GM21515 (cell line): ENCODE measurements at regions not wholly inside any gene's neighbourhood (a gene's known extent, or its start where the extent isn't known, plus 50 kb on each side); places are given as distances from the start of the nearest gene placed in this dataset.
"Not testable (repeated sequence)": the region's sequence is repeated elsewhere in the genome, so short reads cannot be mapped to it uniquely, and the experiment has no call there.

Source experiments
- ATAC-seq: cut with Tn5 transposase; IDR thresholded peaks from one replicate; pipeline ENCODE4 v1.9.1; 2021; ENCODE audit not compliant: unreplicated experiment

DNA sequence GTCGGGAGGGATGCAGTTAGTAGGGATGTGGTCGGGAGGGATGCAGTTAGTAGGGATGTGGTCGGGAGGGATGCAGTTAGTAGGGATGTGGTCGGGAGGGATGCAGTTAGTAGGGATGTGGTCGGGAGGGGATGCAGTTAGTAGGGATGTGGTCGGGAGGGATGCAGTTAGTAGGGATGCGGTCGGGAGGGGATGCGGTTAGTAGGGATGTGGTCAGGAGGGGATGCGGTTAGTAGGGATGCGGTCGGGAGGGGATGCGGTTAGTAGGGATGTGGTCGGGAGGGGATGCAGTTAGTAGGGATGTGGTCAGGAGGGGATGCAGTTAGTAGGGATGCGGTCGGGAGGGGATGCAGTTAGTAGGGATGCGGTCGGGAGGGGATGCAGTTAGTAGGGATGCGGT, 96.2 kb downstream of the BDH1 start:
- ATAC-seq, result not testable (repeated sequence)

DNA sequence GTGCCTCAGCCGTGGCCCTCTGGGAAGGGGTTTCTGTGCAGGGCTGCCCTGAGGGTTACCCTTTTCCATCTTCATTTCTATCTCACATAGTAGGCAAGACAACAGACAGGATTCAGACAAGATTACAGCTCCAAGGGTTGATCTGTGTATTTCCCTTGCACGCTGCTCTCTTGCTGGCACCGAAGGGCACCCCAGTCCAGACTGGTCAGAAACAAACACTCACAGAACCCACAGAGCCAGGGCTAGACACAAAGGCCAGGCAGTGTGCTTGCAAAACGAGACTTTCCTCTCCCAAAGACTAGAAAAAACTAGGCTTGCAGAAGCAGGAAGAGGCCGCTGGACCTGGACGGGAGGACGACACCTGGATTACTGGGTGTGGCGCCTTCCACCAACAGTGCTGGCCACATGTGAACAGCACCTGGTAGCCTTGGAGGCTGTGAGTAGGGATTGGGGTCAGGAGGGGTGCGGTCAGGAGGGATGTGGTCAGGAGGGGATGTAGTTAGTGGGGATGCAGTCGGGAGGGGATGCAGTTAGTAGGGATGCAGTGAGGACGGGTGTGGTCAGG, 96.8 kb downstream of the BDH1 start:
- ATAC-seq, result no peak

DNA sequence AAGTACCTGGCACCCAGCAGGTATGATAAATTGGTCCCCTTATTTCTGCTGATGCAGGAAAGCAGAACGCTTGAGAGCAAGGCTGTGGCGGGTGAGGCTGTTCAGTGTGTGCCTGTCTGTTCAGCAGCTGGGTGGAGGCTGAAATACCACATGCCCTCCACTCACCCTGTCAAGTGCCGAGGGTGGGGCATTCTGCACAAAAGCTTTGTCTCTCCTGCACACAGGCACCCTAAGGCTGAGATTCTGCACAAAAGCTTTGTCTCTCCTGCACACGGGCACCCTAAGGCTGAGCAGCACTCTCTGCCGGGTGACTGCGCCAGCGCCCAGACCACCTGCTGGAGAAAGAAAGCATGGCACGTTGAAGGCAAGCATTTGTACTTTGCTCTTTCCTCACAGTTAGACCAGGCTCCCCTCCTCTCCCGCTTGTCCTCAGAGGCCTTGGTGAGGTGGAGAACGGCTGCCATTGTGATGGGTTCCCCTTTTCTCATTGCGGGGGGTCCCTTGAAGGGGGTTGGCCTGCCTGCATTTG, 97.5 kb downstream of the BDH1 start:
- no peak for ATAC-seq

DNA sequence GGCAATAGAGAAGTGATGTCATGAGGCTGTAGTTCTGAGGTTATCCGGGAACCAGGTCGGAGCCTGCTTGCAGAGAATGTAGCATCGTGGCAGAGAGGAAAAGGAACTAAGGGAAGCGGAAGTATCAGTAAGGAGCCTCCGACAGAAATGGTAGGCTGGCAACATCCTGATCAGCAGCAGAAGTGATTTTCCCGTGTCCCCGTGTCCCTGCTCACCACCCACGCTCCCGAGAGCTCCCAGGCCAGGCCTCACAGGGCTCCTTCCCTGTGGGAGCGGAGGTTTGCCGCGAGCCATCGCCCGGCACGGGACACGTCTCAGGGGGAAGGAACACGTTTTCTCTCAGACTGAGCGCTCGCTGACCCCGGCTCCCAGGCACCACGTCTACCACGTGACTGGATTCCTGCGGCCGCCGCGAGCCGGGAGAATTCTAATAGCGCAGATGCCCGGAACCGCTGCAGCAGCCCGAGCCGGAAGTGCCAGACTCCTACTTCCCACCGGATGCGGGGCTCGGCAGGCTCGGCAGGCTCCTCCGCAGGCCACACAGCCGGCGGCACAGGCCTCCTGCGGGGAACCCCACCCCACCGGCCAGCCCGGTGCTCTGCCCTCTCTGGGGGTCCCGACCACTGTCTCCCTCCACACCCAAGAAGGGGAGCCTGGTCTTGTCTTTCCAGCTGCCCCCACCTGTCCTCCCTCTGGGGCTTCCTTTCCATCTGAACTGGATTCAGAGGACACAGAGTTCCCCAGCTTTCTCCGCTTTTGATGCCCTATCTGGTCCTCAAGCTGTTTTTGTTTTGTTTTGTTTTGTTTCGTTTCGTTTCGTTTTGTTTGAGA, 99.3 kb downstream of the BDH1 start:
- ATAC-seq, result no peak

DNA sequence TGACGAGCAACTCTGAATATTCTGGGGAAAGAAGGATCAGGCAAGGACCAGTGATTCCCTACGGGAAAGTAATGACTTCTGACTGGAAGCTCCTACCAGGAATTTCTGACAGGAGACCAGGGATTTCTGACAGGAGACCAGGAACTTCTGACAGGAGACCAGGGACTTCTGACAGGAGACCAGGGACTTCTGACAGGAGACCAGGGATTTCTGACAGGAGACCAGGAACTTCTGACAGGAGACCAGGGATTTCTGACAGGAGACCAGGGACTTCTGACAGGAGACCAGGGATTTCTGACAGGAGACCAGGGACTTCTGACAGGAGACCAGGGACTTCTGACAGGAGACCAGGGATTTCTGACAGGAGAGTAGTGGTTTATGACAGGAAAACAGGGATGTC, 100.9 kb downstream of the BDH1 start:
- not testable (repeated sequence) for ATAC-seq

DNA sequence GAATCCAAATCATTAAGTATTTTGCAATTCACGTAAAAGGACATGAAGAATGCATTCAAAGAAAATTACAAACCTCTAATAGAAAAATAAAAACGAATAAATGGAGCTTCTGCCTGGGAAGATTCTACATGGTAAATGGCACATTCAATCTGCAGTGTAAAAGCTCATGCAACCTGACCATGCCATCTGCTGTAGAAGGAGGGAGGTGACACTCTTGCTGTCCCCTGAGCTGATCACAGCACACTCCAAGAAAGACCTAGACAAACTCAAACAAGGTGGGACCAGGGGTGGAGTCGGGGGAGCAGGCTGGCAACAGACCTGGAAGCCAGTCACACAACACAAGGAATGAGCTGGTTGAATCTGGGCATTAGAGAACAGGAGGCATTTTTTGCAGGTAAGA, 101.8 kb downstream of the BDH1 start:
- ATAC-seq, result no peak

DNA sequence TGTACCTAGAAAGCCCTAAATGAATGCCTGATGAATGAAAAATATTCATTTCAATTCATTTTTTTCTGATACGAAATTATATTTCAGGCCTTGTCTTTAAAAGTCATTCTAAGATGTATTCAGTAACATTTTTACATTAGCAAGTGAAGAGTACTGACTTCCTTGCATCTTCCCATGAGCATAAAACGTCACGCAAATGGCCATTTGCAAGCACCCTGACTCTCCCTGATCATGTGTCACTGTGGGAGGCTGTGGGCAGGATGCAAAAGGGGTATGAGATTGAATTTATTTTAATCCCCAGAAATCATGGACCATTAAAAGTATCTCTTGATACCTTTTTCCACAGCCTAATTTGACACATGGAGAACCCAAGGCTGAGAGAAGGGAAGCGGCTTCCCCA, 105.0 kb downstream of the BDH1 start:
- no peak for ATAC-seq

DNA sequence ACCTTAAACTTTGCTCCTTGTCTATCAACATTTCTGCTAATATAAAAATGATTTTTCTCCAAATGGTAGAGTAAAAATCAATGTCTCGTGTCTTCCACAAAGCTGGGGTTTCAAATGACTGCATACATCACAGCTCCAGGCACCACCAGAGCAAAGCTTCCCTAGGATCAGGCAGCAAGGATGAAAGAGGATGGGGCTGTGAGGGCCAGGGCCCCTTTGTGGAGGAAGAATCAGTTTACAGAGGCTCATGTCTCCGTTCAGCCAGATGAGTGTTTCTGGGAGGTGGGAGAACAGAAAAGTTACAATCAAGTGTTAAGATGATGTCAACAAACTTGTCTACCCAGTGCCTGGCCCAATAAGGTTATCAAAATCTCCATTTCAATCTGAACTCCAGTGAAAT, 105.5 kb downstream of the BDH1 start:
- ATAC-seq, result no peak

DNA sequence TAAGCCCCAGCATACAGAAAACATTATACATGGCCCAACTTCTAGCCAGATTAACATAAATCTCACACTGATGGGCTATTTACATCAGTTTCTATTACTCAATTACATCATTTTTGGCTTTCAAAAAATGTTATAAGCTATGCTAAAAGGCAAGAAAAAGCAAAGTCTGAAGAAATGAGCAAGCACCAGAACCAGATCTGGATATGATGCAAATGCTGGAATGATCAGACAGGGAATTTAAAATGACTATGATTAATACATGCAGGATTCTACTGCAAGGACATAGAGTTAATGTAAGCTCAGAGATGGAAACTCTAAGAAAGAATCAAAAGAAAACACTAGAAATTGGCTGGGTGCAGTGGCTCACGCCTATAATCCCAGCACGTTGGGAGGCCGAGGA, 106.6 kb downstream of the BDH1 start:
- ATAC-seq, result not testable (repeated sequence)

DNA sequence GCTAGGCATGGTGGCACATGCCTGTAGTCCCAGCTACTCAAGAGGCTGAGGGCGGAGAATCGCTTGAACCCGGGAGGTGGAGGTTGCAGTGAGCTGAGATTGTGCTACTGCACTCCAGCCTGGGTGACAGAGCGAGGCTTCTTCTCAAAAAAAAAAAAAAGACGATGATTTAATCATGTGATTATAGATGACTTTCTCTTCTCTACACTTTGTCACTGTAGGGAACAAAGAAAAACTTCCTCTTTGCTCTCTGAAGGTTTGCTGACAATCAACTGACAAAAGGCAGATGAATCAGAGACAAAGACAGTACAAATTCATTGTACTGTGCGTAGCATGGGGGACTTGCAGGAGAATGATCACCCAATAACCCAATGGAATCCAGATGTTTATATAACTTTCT, 108.0 kb downstream of the BDH1 start:
- not testable (repeated sequence) for ATAC-seq

DNA sequence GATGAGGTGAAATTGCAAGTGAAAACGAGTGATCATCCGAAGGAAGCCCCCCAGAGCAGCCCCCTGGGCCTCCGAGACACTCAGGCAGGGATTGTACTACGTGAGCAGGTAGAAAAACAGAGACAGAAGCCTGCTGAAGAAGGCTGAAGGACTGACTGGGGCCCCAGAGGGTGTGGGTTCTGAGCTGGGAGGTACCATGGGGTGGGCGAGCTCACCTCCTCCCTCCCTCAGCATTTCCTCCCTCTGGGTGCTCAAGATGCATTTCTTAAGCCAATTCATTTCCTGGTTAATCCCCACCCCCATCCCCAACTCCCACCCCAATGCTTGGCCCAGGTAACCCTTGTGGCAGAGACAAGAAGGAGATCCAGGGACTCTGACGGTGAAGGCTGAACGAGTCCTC, 108.7 kb downstream of the BDH1 start:
- ATAC-seq, result no peak

DNA sequence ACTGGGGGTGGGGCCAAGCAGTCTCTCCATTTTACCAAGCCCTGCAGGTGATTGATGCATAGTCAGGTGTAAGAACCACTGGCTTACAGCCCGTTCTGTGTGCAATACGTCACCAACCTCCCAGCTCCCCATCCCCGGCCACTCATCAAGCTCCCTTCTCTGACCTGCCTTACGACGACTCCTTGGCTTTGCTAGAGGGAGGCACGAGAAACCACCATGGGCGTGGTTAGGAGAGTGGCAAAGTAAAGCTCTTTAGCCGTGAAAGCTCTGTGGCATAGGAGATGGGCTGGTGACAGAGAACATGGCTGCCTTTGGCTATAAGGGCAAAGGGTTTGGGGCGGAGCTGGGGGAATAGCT, 109.1 kb downstream of the BDH1 start:
- ATAC-seq, result no peak

DNA sequence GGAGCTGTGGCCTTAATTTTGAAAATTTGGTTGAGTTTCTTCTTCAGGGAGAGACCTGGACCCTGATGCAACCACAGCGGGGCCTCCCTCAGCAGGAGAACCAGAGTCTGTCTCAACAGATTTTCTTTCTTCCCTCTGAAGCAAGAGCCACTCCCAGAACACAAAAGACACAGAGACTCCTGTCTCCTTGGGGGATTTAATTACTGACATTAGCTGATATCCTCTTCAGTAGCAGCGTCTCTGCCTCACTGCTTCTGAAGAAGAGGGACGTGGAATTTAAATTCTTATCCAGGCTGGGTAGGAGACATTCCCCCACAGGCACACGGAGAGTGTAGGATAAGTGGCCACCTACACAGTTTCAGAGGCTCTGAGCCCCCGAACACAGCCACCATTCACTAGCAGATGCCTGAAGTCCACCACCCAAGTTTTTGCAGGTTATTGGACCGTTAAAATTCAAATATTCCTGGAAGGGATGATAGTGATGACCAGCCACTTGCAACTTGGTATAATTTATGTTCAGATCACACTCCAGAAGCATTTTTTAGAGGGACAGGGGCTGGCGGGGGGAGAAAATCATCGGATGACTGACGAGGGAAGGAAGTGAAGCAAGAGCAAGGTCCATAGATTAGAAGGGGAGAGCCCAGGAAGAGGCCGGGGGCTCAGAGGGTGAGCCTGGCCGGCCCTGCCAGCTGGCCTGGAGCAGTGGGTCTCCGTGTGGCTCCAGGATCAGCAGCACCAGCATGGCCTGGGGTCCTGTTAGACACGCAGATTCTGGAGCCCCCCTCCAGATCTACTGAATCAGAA, 109.7 kb downstream of the BDH1 start:
- no peak for ATAC-seq

DNA sequence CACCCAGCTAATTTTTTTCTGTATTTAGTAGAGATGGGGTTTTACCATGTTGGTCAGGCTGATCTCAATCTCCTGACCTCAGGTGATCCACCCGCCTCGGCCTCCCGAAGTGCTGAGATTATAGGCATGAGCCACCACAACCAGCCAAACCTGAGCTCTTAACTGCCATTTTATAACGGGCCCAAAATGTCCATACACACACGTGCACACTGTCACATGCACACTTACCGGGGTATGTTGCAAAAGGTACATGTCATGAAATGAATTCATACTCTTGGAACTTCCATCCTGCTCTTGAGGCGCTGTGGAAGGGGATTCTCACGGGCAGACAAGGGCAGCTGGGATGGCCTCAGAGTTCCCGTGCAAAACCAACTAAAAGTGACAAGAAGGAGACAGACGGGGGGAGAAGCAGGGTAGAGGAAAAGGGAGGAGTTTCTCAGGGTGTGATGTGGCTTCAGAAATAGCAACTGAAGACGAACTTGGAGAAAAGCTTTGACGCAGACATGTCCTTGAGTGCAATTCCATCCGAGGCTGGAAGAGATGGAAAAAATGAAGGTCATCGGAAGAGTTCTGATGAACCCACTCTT, 110.9 kb downstream of the BDH1 start:
- ATAC-seq, result no peak

DNA sequence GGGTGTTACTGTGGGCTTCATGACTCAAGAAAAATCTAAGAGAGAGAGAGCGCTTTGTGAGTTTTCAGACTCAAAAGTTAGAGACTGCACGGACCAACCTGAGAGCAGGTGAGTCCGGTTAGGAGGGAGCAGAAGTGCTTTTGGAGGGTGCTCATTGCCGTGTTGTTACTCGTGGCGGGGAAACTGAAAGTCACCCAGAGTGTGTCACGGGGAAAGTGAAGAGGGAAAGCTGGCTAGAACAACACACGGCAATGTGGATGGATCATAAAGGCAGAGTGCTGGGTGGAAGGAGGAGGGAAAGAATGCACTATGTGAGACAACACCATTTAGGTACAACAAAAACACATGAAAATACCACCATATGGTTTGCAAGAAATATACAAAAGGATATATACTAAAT, 112.3 kb downstream of the BDH1 start:
- ATAC-seq, result no peak

DNA sequence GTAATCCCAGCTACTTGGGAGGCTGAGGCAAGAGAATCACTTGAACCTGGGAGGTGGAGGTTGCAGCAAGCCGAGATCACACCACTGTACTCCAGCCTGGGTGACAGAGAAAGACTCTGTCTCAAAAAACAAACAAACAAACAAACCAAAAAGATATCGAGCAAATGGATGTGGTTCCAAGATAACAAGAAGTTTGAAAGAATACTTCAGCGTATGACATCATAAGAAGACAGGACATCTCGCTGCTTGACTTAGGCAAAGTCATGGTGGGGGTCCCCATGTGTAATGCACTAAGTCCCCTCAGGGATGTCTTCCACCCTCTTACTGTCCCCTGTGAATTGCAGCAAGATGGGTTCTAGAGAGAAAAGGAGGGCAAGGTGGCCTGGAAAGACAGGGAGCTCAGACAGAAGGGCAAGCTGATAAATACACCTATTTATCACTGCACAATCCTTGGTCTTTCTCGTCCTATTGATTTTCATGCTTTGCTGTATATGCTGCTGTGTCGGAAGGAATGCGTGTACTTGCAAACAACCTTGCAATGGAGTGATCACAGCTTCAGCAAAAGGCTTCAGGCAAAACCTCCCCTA, 115.0 kb downstream of the BDH1 start:
- ATAC-seq, result no peak

DNA sequence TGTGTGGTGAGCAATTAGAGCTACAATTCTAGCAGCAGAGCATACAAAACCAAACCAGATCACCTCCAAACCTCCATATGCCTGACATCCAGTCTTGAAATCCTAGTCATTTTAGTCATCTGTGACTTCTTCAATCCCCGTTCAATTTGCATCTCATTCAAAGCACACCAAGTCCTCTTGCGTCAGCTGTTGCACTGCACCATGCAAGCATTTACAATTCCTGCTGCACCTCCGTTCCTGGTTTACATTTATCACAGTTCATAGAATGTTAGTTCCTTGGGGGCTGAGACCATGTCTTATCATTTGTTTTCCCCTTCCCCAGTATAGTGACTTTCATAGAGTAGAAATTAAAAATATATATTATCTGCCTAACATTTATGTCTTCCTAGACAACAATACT, 116.9 kb downstream of the BDH1 start:
- no peak for ATAC-seq

DNA sequence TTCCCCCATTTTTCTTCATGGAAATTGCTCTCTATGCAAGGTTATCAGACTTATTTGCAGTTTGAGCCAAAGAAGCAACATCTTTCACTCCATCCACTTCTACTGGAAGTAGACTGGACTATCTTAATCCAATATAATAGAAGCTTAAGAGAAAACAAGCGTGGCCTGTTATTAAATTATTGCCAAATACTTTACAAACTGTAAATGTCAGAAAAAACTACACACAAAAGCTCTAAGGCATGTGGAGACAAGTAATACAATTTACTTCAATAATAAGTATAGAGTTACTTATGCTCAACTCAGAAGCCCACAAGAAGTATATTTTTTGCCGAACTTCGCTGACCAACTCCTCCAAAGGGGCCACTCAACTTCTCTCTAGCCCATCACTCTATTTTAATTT, 120.3 kb downstream of the BDH1 start:
- ATAC-seq, result no peak

DNA sequence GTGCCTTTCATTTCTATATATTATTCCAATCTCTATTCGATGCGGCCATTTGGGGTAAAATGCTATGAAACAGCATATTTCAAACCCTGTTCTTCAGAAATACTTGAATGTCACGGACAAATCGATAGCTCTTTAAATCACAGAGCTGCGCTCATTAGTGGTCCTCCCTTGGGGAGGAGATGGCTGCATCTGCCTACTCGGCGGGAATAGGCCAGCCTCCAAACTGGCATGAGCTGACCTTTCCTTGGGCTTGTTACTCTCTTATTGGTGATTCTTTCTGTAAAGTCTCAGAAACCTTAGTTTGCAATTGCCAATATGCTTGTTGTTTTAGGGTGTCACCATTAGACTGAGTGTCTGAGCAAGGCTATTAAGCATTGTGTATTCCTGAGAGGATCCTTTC, 120.9 kb downstream of the BDH1 start:
- no peak for ATAC-seq

DNA sequence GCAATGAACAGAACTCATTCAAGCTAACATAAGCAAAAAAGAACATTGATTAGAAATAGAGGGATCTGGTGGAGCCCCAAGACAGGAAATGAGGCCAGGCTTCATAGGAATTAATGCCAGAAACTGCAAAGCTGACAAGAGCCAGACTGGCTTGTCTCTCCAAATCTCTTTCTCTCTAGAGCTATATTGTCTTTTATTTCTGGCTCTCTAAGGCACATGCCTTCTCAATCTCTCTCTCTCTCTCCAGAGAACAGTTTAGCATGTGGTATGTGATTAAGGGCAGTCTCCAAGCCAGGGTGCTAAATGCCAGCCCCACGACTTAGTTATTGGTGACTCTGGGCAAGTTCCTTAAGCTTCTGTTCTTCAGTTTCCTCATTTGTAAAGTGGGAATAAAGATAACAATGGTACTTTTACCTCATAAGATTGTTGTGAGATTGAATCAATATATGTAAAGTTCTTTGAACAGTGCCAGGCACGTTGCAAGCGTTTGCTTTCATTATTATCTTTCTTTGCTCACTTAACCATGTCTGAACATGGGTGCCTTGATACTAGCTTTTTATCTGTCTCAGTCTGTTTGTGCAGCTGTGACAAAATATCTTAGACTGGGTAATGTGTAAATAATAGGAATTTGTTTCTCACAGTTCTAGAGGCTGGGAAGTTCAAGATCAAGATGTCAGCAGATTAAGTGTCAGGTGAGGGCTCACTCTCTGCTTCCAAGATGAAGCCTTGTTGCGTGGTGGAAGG, 123.2 kb downstream of the BDH1 start:
- ATAC-seq, result no peak
